Tibial nerve (tissue), 4 donors: ENCODE measurements at regions not wholly inside any gene's neighbourhood (a gene's known extent, or its start where the extent isn't known, plus 50 kb on each side); places are given as distances from the start of the nearest gene placed in this dataset.

Experiments
- DNase-seq, 2 donors: peaks; one replicate each; pipeline ENCODE4 v3.0.0-alpha.2; 2019; ENCODE audit warnings: low spot score in 2 of 2
- H3K27ac ChIP-seq, 4 donors: fragments of 200-600 bp; sonication (generic) in 3 of 4; one replicate each; pipeline ENCODE4 v1.5.1; 2017 to 2019; ENCODE audit warnings: mild to moderate bottlenecking in 1 of 4
- H3K27me3 ChIP-seq, 2 donors: fragments of 200-600 bp; sonication (generic) in 1 of 2; one replicate each; pipeline versions ENCODE4 v1.5.1 to v1.6.0; 2017 to 2019
- H3K36me3 ChIP-seq, 3 donors: fragments of 200-600 bp; sonication (generic); one replicate each; pipeline ENCODE4 v1.5.1; 2018 to 2019
- H3K4me1 ChIP-seq, 4 donors: fragments of 200-600 bp; sonication (generic) in 3 of 4; one replicate each; pipeline ENCODE4 v1.5.1; 2017 to 2019
- H3K4me3 ChIP-seq, 4 donors: fragments of 200-600 bp; sonication (generic) in 3 of 4; one replicate each; pipeline ENCODE4 v1.5.1; 2017 to 2019; ENCODE audit warnings: mild to moderate bottlenecking in 1 of 4, moderate library complexity in 1 of 4
- H3K9me3 ChIP-seq, 4 donors: fragments of 200-600 bp; sonication (generic) in 3 of 4; one replicate each; pipeline ENCODE4 v1.5.1; 2017 to 2019
- EP300 ChIP-seq, 2 donors: sonication (generic); formaldehyde crosslinking; IDR thresholded peaks; one replicate each; pipeline ENCODE4 v1.6.1; 2017; ENCODE audit warnings: antibody characterized with exemption in 2 of 2, mild to moderate bottlenecking in 1 of 2
- POLR2A ChIP-seq, 2 donors: fragments of 450-650 bp; IDR thresholded peaks; one replicate each; pipeline ENCODE4 v1.6.1; 2017; ENCODE audit warnings: antibody characterized with exemption in 2 of 2, mild to moderate bottlenecking in 2 of 2, moderate library complexity in 2 of 2
- WGBS, 2 donors: methylation state at CpG; one replicate each; pipeline ENCODE4 v1.1.5; 2018; 5-methylcytosine and 5-hydroxymethylcytosine counted together
- TF ChIP-seq, protein P1 (sequence below), 5 experiments: fragments of 200-600 bp in 3 of 5; fragments of 450-650 bp in 2 of 5; sonication (generic) in 3 of 5; IDR thresholded peaks; one replicate each; pipeline ENCODE4 v1.5.1; 2016 to 2019; ENCODE audit warnings: antibody characterized with exemption in 5 of 5, mild to moderate bottlenecking in 3 of 5, moderate library complexity in 2 of 5

DNA sequence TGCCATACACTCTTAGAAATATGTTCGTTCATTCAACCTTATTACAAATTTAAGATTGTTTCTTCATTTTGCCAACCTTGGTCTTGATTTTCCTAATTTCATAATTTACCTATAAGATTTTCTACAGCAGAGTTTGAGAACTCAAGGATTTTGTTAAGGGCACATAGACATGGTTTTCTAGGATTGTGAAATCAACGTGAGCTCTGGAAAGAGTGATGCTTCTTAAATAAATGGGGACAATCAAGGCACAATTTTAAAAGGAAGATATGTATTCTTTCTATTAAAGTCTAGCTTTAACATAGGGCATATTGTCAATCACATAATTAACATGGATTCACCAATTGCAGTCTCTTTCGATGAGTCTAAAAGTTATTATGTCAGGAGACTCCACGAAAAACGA is 174.2 kb upstream of the PHF14 start:
- TF ChIP-seq, protein P1, sequence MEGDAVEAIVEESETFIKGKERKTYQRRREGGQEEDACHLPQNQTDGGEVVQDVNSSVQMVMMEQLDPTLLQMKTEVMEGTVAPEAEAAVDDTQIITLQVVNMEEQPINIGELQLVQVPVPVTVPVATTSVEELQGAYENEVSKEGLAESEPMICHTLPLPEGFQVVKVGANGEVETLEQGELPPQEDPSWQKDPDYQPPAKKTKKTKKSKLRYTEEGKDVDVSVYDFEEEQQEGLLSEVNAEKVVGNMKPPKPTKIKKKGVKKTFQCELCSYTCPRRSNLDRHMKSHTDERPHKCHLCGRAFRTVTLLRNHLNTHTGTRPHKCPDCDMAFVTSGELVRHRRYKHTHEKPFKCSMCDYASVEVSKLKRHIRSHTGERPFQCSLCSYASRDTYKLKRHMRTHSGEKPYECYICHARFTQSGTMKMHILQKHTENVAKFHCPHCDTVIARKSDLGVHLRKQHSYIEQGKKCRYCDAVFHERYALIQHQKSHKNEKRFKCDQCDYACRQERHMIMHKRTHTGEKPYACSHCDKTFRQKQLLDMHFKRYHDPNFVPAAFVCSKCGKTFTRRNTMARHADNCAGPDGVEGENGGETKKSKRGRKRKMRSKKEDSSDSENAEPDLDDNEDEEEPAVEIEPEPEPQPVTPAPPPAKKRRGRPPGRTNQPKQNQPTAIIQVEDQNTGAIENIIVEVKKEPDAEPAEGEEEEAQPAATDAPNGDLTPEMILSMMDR (IDR thresholded peaks at IDR 0.05), result no peak
- TF ChIP-seq POLR2A (IDR thresholded peaks at IDR 0.05) (no peak), EP300 (IDR thresholded peaks at IDR 0.05) (no peak)
- DNase-seq, result no peak
- H3K4me3 ChIP-seq, result no peak overlapping the region
- WGBS, 2 donors, result 92 to 95% methylated on average over 5 of the region's 5 CpGs
- H3K36me3 ChIP-seq, result no peaks in the 10 kb centered on the region
- H3K27ac ChIP-seq, result no peak overlapping the region
- no peaks in the 10 kb centered on the region for H3K27me3 ChIP-seq
- H3K4me1 ChIP-seq, result no peaks in the 10 kb centered on the region
- H3K9me3 ChIP-seq, result no peaks in the 10 kb centered on the region

GRCh38 chr7:10802011-10802410 is 171.7 kb upstream of the PHF14 start:
- no peaks in the 10 kb centered on the region for H3K9me3 ChIP-seq
- no peak overlapping the region for H3K4me3 ChIP-seq
- no peak overlapping the region for H3K27ac ChIP-seq
- TF ChIP-seq POLR2A (IDR thresholded peaks at IDR 0.05) (no peak), EP300 (IDR thresholded peaks at IDR 0.05) (no peak)
- TF ChIP-seq, protein P1 (IDR thresholded peaks at IDR 0.05), result no peak
- DNase-seq, result no peak
- no peaks in the 10 kb centered on the region for H3K4me1 ChIP-seq
- no peaks in the 10 kb centered on the region for H3K27me3 ChIP-seq
- H3K36me3 ChIP-seq, result no peaks in the 10 kb centered on the region
- WGBS, 2 donors, result 86% methylated on average over 4 of the region's 4 CpGs

- DNase-seq, result no peak
- WGBS, 2 donors, result 36 to 54% methylated on average over 2 of the region's 2 CpGs
- no peaks in the 10 kb centered on the region for H3K9me3 ChIP-seq
- no peak overlapping the region for H3K4me3 ChIP-seq
- no peaks in the 10 kb centered on the region for H3K36me3 ChIP-seq
- TF ChIP-seq, protein P1 (IDR thresholded peaks at IDR 0.05), result no peak
- no peak for TF ChIP-seq EP300 (IDR thresholded peaks at IDR 0.05)
- no peak for TF ChIP-seq POLR2A (IDR thresholded peaks at IDR 0.05)
- H3K27me3 ChIP-seq, result no peaks in the 10 kb centered on the region
- H3K27ac ChIP-seq, result no peak overlapping the region
- H3K4me1 ChIP-seq, result no peaks in the 10 kb centered on the region
Measured at GRCh38 chr7:10802526-10802925, 171.1 kb upstream of the PHF14 start.

DNA sequence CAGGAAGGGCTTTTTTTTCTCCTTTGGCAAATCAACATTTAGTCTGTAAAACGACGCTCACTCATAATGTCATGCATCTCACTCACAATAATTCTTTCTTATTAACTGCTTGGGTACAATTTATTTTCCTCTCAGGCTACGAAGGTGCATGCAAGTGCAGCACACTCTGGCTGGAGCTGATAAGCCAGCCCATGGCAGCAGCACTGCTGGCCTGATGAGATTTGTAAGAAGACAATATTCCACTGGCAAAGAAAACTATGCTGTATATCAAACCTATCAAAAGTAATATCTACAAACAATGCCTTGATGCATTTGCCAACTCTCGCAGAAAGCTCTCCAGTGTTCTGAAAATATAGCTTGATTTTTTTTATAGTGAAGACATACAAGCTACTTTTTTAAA is 170.0 kb upstream of the PHF14 start:
- no peaks in the 10 kb centered on the region for H3K9me3 ChIP-seq
- H3K36me3 ChIP-seq, result no peaks in the 10 kb centered on the region
- DNase-seq, result no peak
- TF ChIP-seq POLR2A (IDR thresholded peaks at IDR 0.05), result no peak
- no peak for TF ChIP-seq EP300 (IDR thresholded peaks at IDR 0.05)
- TF ChIP-seq, protein P1 (IDR thresholded peaks at IDR 0.05), result no peak
- no peak overlapping the region for H3K4me3 ChIP-seq
- no peak overlapping the region for H3K27ac ChIP-seq
- H3K27me3 ChIP-seq, result no peaks in the 10 kb centered on the region
- no peaks in the 10 kb centered on the region for H3K4me1 ChIP-seq
- 56% methylated on average over 4 of the region's 4 CpGs for WGBS, 2 donors

DNA sequence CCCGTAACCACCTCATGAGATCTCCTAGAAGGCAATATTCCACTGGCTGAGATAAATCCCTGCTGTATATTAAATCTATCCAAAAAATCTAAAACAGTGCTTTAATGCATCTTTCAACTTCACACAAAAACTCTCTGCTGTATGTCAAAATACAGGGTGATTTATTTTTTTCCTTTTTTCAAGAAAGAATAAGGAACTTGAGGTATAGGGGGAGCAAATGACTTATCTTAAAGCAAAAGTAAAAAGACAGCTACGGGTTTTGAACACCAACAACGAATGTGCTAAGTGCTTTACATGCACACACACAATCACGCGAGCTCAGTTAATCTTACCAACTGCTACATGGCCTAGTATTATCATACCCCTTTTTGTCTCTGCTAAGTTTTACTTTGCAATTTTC is 168.9 kb upstream of the PHF14 start:
- no peak for DNase-seq
- Histone ChIP-seq H3K27me3 (no peaks in the 10 kb centered on the region), H3K27ac (no peak overlapping the region), H3K36me3 (no peaks in the 10 kb centered on the region), H3K4me3 (no peak overlapping the region), H3K9me3 (peaks cover 0 to 4% (median 0%) of the 10 kb centered on the region in 4 donors), H3K4me1 (no peaks in the 10 kb centered on the region)
- WGBS, 2 donors, result 80 to 84% methylated on average over 5 of the region's 5 CpGs
- TF ChIP-seq POLR2A (IDR thresholded peaks at IDR 0.05), result no peak
- TF ChIP-seq, protein P1 (IDR thresholded peaks at IDR 0.05), result no peak
- TF ChIP-seq EP300 (IDR thresholded peaks at IDR 0.05), result no peak
